NCI-H146 (cell line): ENCODE measurements at regions not wholly inside any gene's neighbourhood (a gene's known extent, or its start where the extent isn't known, plus 50 kb on each side); places are given as distances from the start of the nearest gene placed in this dataset.

Source experiments
- DNase-seq: peaks from one replicate; lab custom pipeline; 2025; lab: John Stamatoyannopoulos, UW

GRCh38 chr5:152337484-152337883 is 67.6 kb downstream of the NMUR2 start:
- DNase-seq: no peak

GRCh38 chr5:152335461-152335860 is 69.6 kb downstream of the NMUR2 start:
- DNase-seq: no peak

DNA sequence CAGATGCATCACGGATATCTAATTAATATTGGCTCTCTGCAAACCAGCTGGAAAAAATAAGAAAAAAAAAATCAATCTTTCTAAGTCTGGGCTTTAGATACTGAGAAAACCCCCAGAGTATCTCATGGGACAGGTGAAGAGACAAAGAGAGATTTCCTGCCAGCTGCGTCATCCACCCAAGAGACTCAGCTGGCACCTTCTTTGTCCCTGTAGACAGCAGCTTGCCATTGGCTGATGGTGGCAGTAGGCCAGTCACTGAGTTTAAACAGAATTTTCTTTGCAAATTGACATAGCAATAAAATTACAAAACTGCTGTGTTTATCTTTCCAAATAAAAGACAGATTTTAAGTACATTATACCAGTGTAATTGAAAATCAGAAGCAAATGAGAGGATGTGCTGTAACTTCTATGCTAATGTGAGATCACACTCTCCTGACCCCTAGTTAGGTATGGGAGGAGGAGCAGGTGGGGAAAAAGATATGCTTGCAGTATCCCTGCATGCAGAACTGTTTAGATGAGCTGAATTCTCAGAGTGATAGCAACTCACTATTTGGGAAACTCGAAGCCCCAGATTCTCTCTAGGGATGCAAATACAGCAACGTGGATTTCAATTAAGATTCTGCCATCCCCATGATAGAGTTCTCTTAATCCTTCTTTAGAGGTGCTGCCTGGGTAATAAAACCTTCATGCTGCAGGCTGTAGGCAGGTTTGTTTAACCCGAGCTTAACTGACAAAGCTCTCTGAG is 72.2 kb downstream of the NMUR2 start:
- peak; percentile 87 for DNase-seq

GRCh38 chr5:152331718-152332117 is 73.4 kb downstream of the NMUR2 start:
- DNase-seq: no peak

DNA sequence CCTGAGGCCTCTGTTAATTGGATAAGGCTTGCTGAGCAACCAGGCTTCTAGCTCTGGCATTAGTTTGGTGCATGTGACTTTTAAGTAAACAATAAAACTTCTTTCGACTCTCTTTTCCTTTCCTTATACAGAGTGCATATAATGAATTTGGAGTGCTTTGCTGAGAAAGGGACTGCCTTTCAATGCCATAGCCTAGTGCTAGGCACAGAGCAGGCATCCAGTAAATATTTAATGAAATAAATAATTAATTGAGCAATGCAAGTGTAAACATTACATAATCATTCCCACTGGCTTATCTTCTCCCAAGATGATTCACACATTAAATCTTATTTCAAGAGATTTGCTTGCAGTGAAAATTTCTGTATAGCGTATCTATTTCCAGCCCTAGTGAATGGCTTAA is 74.1 kb downstream of the NMUR2 start:
- no peak for DNase-seq

DNA sequence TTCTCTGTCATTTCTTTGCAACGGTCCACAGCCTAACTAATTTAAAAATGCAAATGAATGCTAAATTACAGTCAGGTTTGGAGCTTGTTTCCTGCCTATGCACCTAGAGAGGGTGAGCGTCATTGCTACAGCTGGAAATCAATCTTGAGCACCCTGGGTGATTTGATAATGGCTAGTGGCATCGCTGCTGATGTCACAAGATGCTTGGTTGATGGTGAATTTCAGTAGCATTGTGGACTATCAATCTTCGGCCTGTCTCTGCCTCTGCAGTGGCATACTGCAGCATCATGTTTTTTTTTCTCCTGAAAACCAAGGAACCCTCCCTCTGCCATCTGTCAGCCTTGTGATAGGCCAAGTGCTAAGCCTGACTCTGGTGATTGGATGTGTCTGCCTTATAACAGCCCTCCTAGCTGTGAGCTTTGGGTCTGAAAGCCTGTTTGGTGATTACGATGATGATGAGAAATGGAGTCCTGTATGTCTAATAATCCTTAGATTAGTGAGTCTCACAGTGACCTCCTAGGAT is 75.3 kb downstream of the NMUR2 start:
- no peak for DNase-seq

GRCh38 chr5:152329207-152329606 is 75.9 kb downstream of the NMUR2 start:
- DNase-seq: peak; percentile 59

- no peak for DNase-seq
Observed at GRCh38 chr5:152315942-152316341, 89.1 kb downstream of the NMUR2 start.

GRCh38 chr5:152314196-152314829 is 90.8 kb downstream of the NMUR2 start:
- DNase-seq: no peak

GRCh38 chr5:152309926-152310450 is 95.1 kb downstream of the NMUR2 start:
- DNase-seq: no peak

GRCh38 chr5:152306386-152306785 is 98.7 kb downstream of the NMUR2 start:
- no peak for DNase-seq

- no peak for DNase-seq
Observed at GRCh38 chr5:152305525-152305924, 99.6 kb downstream of the NMUR2 start.

DNA sequence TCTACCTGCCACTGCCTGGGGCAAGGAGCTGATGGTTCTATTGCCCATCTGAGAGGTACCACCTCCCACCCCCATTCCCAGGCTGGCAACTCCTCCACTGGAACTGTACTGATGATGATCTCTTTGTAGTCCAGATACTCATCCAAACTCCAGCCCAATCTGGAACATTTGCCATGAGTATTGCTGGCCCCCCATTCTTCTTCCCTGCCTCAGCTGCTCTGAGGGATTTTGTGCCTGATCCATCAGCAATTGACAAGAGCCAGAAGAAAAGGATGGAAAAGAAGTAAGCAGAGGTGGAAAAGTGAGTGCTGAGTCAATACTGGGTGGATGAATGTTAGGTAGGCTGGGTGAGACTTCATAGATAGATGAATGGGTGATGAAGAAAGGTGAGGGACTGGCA is 101.2 kb downstream of the NMUR2 start:
- DNase-seq: no peak

DNA sequence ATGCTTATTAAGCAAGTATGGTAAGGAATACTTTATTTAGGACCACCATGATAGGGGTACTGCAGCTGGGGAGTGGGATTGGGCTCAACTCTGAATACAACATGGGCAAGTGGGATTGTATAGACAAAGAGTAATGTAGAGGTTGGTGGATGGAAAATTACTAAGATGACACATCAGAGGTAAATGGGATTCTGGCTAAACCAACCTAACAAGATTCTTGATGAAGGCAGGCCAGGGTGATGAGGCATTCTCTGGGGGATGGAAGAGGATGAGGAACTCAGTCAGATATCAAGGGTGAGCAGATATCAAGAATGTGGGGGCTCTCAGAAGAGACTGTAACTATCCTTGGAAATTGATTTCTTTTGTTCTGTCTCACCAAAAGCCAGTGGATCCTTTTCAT is 107.2 kb downstream of the NMUR2 start:
- DNase-seq: no peak

- DNase-seq: no peak
Observed at GRCh38 chr5:152293189-152293588, 111.9 kb downstream of the NMUR2 start.

DNA sequence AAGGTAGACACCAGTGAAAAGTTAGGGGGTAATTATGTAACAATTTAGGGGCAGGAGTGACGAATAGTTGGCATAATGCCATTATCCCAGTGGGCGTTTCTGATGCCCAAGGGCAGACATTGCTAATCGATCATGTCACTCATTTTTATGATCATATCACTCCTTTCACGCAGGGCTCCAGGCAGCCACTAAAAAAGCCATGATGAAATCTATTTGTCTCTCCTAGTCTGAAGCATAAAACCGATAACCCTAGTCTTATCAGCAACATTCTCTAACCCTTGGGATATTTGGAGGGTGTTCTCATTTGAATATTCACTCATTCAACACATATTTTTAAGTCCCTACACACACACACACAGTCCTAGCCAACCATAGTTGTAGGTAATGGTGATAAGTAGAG is 114.9 kb downstream of the NMUR2 start:
- peak; percentile 7 for DNase-seq

- DNase-seq: peak; percentile 32
Observed at GRCh38 chr5:152288917-152289595, 116.0 kb downstream of the NMUR2 start.

DNA sequence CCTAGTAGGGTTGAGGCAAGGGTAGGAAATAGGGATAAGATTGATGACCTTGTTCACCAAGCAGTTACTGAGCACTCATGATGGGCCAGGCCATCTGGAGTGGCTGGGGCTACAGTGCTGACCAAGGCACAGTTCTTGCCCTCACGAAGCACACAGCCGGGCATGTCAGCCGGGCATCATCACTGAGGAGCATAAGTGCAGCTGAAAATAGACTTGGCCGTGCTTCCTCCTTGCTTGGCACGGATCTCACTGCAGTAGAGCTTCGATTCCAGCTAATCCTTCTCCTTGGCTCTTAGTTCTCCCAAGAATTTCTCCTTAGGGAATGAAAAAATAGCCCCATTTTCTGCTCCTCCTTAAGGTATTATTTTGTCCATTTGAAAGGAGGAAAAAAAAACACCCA is 116.6 kb downstream of the NMUR2 start:
- no peak for DNase-seq

- no peak for DNase-seq
Observed at GRCh38 chr5:152285764-152286163, 119.3 kb downstream of the NMUR2 start.

GRCh38 chr5:152282331-152282730 is 122.7 kb downstream of the NMUR2 start:
- DNase-seq: no peak

DNA sequence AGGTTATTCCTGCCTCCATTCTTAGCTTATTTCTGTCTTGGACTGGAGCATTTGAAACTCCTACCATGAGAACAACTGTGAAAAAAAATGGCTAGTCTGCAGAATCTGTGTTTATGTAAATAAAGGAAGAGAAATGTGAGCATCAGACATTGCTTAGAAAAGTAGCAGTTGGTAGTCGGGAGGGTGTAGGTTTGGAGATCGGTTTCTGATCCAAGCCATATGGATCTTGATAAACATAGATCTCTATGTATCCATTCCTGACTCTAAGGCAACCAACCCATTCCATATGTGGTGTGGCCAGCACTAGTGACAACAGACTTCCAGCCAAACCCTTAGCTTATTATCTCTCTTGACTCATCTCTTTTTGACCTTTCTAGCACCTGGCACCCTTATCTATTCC is 127.1 kb downstream of the NMUR2 start:
- DNase-seq: no peak

GRCh38 chr5:152274224-152274623 is 130.9 kb downstream of the NMUR2 start:
- DNase-seq: no peak

DNA sequence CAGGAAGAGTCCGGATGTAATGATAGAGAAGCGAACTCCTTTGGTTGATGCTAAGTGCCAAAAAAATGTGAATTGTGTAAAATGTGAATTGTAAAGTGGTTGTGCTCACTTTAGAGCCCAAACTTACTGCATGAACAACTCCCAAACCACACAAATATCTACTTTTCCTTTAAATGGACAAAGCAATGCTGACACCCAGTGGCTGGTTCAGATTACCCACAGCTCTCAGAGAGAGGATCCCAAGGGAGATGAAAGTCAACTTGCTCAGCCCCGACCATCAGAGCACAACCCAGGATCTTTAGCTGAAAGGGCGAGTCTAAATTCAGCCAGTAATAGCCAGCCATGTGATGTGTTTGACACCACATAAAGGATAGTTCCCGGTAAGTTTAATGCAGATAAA is 133.7 kb downstream of the NMUR2 start:
- peak; percentile 29 for DNase-seq
